OCI-LY7 (cell line): ENCODE measurements at regions not wholly inside any gene's neighbourhood (a gene's known extent, or its start where the extent isn't known, plus 50 kb on each side); places are given as distances from the start of the nearest gene placed in this dataset.

Source experiments
- CTCF ChIP-seq: fragments of 200-600 bp; sonication (generic); conservative IDR thresholded peaks from 2 replicates; pipeline ENCODE4 v1.5.1; 2014; ENCODE audit warnings: mild to moderate bottlenecking, antibody characterized with exemption, low read length, moderate library complexity, mixed read lengths
- EZH2phosphoT487 ChIP-seq: fragments of 200-600 bp; sonication (generic); IDR thresholded peaks from 2 replicates; pipeline ENCODE4 v1.6.1; 2018; ENCODE audit warnings: low read depth, borderline replicate concordance, mild to moderate bottlenecking, mixed run types, antibody characterized with exemption, low read length, moderate library complexity, mixed read lengths

GRCh38 chr12:115617391-115617790 is 660.1 kb downstream of the MED13L start:
- TF ChIP-seq CTCF (no peak), EZH2phosphoT487 (no peak)
